ENCODE measurements at regions not wholly inside any gene's neighbourhood (a gene's known extent, or its start where the extent isn't known, plus 50 kb on each side); places are given as distances from the start of the nearest gene placed in this dataset.

GRCh38 chr10:118193642-118194041, 146.9 kb upstream of the RAB11FIP2 start:
- H3K4me3 ChIP-seq (ENCODE audit: low read depth, low read length): no peak overlapping the region
- TF ChIP-seq CTCF (IDR thresholded peaks at IDR 0.05; ENCODE audit: control insufficient read depth, extremely low read depth, insufficient read depth): no peak
- no peak for DNase-seq (ENCODE audit: low read depth)

GRCh38 chr10:118181021-118181420, 134.3 kb upstream of the RAB11FIP2 start:
- TF ChIP-seq CTCF (IDR thresholded peaks at IDR 0.05; ENCODE audit: control insufficient read depth, extremely low read depth, insufficient read depth): no peak

GRCh38 chr10:118175148-118175547, 128.4 kb upstream of the RAB11FIP2 start:
- H3K4me3 ChIP-seq (ENCODE audit: low read depth, low read length): no peak overlapping the region
- no peak for DNase-seq (ENCODE audit: low read depth)
- TF ChIP-seq CTCF (IDR thresholded peaks at IDR 0.05; ENCODE audit: control insufficient read depth, extremely low read depth, insufficient read depth): no peak

More at GRCh38 chr10:118181021-118181420, 134.3 kb upstream of the RAB11FIP2 start:
- DNase-seq (ENCODE audit: low read depth): no peak
- no peak overlapping the region for H3K4me3 ChIP-seq (ENCODE audit: low read depth, low read length)

- no peak overlapping the region for H3K4me3 ChIP-seq (ENCODE audit: low read depth, low read length)
- no peak for TF ChIP-seq CTCF (IDR thresholded peaks at IDR 0.05; ENCODE audit: control insufficient read depth, extremely low read depth, insufficient read depth)
- DNase-seq (ENCODE audit: low read depth): no peak
Observed at GRCh38 chr10:118173296-118173695, 126.6 kb upstream of the RAB11FIP2 start.

- no peak for TF ChIP-seq CTCF (IDR thresholded peaks at IDR 0.05; ENCODE audit: control insufficient read depth, extremely low read depth, insufficient read depth)
- H3K4me3 ChIP-seq (ENCODE audit: low read depth, low read length): no peak overlapping the region
- DNase-seq (ENCODE audit: low read depth): no peak
Observed at GRCh38 chr10:118171861-118172260, 125.1 kb upstream of the RAB11FIP2 start.

- no peak overlapping the region for H3K4me3 ChIP-seq (ENCODE audit: low read depth, low read length)
- TF ChIP-seq CTCF (IDR thresholded peaks at IDR 0.05; ENCODE audit: control insufficient read depth, extremely low read depth, insufficient read depth): no peak
- no peak for DNase-seq (ENCODE audit: low read depth)
Observed at GRCh38 chr10:118167056-118167700, 120.4 kb upstream of the RAB11FIP2 start.

GRCh38 chr10:118163217-118163616, 116.5 kb upstream of the RAB11FIP2 start:
- TF ChIP-seq CTCF (IDR thresholded peaks at IDR 0.05; ENCODE audit: control insufficient read depth, extremely low read depth, insufficient read depth): no peak
- no peak overlapping the region for H3K4me3 ChIP-seq (ENCODE audit: low read depth, low read length)
- no peak for DNase-seq (ENCODE audit: low read depth)

Data from LNCaP clone FGC (cell line).